GM12878 (cell line): ENCODE measurements at regions not wholly inside any gene's neighbourhood (a gene's known extent, or its start where the extent isn't known, plus 50 kb on each side); places are given as distances from the start of the nearest gene placed in this dataset.

Source experiments
- ELK1 ChIP-seq: IDR thresholded peaks from 2 replicates; pipeline ENCODE4 v1.6.1; 2012; ENCODE audit warnings: low read depth, low read length, improper control_type of control experiment
- GATAD2B ChIP-seq: fragments of 450-650 bp; conservative IDR thresholded peaks from 2 replicates; pipeline ENCODE4 v1.6.1; 2017; ENCODE audit warnings: low read depth, mild to moderate bottlenecking, moderate library complexity
- HSF1 ChIP-seq: fragments of 150-350 bp; IDR thresholded peaks from 2 replicates; pipeline ENCODE4 v1.6.1; 2014; ENCODE audit warnings: mild to moderate bottlenecking, low read depth, low read length
- JUNB ChIP-seq: IDR thresholded peaks from 2 replicates; pipeline ENCODE4 v1.6.1; 2016; ENCODE audit warnings: antibody characterized with exemption, mild to moderate bottlenecking
- NR2F1 ChIP-seq: fragments of 450-650 bp; conservative IDR thresholded peaks from 2 replicates; pipeline ENCODE4 v1.6.1; 2017; ENCODE audit warnings: mild to moderate bottlenecking
- POLR2AphosphoS5 ChIP-seq: IDR thresholded peaks from 2 replicates; pipeline ENCODE4 v1.6.1; 2011; ENCODE audit warnings: mild to moderate bottlenecking, low read length, inconsistent platforms
- REST ChIP-seq: IDR thresholded peaks from 2 replicates; pipeline ENCODE4 v1.6.1; 2012; ENCODE audit warnings: mild to moderate bottlenecking, low read depth, low read length
- SIN3A ChIP-seq: IDR thresholded peaks from 2 replicates; pipeline ENCODE4 v1.6.1; 2012; ENCODE audit warnings: low read depth, low read length, improper control_type of control experiment
- SREBF1 ChIP-seq: IDR thresholded peaks from 2 replicates; pipeline ENCODE4 v1.6.1; 2012; ENCODE audit warnings: mild to moderate bottlenecking, low read length
- STAT1 ChIP-seq: fragments of 450-650 bp; conservative IDR thresholded peaks from 2 replicates; pipeline ENCODE4 v1.6.1; 2014; ENCODE audit warnings: antibody characterized with exemption, mild to moderate bottlenecking
- STAT3 ChIP-seq: IDR thresholded peaks from 2 replicates; pipeline ENCODE4 v1.6.1; 2011; ENCODE audit warnings: low read depth, low read length, improper control_type of control experiment
- ZNF207 ChIP-seq: fragments of 450-650 bp; IDR thresholded peaks from 2 replicates; pipeline ENCODE4 v1.6.1; 2014; ENCODE audit warnings: antibody characterized with exemption, mild to moderate bottlenecking, borderline replicate concordance
- ZNF592 ChIP-seq: fragments of 450-650 bp; IDR thresholded peaks from 2 replicates; pipeline ENCODE4 v1.6.1; 2017; ENCODE audit warnings: mild to moderate bottlenecking, moderate library complexity

GRCh38 chr14:40219032-40219431 is 786.8 kb upstream of the FBXO33 start (continued):
- TF ChIP-seq ZNF592 (no peak), SREBF1 (no peak), STAT3 (no peak), STAT1 (no peak), JUNB (no peak), ZNF207 (no peak), SIN3A (no peak), GATAD2B (no peak), POLR2AphosphoS5 (no peak), ELK1 (no peak), HSF1 (no peak), REST (no peak), NR2F1 (no peak)
